ENCODE measurements at regions not wholly inside any gene's neighbourhood (a gene's known extent, or its start where the extent isn't known, plus 50 kb on each side); places are given as distances from the start of the nearest gene placed in this dataset.

DNA sequence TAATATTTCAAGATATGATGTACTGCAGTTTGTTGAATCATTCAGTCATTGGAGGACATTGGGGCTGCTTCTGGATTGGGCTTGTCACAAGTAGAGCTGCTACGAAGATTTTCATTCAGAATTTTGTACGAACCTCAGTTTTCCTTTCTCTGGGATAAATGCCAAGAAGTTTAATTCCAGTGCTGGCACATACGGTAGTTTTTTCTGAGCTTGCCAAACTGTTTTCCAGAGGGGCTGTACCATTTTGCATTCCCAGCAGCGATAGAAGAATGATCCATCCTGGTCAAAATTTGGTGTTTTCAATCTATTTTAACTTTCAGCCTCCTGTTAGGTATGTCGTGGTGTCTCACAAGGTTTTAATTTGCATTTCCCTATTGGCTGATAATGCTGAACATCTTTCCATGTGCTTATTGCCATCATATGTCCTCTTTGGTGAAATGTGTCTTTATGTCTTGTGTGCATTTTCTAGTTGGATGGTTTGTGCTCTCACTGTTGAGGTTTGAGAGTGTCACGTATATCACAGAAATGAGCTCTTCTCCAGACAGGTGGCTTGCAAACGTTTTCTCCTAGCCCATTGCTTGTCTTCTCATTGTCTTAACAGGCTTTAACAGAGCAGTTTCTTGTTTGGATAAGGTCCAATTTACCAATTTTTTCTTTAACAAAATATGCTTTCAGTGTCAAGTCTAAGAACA, 612.6 kb downstream of the GALR1 start:
- DNase-seq: no peak

DNA sequence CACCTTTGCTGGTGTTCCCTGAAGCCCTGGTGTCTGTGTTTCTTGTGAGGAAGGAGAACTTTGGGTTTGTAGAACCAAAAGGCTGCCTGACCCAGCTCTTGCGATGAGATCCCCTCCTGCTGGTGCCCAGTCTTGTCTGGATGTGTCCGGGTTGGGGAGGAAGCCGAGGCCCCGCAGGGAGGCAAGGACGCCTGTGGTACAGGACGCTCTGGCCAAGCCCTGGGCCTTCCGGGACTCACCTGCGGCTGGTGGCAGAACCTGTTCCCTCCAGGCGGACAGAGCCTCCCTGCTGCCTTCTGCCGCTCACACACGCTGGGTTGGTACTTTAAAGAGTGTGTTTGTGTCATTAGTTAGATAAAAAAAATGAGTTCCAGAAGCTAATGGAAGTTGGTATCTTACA, 616.2 kb downstream of the GALR1 start:
- no peak for DNase-seq

DNA sequence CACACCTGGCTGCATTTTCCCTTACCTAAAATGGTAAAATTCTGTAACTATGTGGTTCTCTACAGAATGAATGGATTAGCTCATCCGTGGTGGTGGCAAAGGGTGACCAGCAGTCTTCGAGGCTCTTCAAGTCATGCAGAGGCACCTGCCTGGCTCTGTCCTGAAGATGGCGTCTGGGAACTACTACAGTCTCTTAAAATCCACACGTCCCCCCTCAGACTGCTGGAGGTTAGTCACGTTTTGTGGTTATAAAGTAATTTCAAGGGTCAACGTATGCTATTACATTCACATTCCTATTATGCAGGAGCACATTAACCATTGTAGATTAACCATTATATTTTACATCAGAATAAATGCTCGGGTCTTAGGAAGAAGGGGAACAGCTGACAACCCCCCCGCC, 616.7 kb downstream of the GALR1 start:
- no peak for DNase-seq

DNA sequence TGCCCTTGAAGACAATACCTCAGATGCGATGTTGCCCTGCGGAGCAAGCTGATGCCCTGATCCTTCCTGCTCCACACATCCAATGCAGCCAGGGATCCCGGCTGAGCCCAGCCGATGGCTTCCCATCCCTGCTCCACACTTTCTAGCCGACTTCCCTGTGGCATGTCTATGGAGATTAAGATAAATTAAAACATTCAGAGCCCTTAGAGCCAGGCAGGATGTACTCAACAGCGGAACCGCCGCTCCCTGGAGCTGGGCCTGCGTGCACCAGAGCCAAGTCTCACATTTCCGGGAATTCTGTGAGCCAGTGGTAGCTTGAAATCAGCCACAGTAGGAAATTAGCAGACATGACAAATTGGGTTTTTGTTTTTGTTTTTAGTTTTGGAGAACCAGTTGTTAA, 620.6 kb downstream of the GALR1 start:
- DNase-seq: no peak

DNA sequence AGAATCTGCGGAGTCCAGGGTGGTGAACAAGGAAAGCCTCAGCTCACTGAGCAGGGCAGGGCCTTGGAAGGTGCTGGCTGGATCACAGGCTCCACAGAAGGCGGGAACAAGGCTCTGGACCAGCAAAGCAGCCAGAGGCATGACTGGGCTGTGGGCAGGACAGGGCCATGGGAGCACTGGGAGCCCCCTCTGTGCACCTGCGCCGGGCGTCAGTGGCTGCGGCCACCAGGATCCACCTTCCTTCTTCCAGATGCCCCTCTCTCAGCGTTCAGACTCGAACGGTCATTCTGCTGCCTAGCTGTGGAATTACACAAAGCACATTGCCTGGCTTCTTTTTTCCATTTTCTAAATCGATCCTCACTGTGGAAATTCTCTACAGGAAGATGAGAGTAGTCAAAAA, 621.2 kb downstream of the GALR1 start:
- no peak for DNase-seq

DNA sequence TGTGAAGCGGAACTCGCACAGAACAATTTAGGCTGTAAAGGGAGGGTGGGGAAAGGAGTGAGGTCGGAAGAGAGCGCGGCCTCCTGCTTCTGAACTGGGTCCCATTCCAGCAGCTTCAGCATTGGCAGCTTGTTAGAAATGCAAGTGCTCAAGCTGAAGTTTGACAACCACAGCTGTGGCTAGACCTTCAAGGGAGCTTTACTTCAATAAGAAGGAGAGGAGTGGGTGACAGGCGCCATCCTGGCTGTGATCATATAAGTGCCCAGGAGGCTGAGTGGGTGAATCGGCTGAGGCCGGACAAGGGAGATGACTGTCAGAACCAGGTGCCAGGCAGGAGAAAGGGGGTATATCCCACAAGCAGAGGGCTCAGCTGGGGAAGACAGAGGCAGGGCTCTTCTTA, 622.5 kb downstream of the GALR1 start:
- no peak for DNase-seq

DNA sequence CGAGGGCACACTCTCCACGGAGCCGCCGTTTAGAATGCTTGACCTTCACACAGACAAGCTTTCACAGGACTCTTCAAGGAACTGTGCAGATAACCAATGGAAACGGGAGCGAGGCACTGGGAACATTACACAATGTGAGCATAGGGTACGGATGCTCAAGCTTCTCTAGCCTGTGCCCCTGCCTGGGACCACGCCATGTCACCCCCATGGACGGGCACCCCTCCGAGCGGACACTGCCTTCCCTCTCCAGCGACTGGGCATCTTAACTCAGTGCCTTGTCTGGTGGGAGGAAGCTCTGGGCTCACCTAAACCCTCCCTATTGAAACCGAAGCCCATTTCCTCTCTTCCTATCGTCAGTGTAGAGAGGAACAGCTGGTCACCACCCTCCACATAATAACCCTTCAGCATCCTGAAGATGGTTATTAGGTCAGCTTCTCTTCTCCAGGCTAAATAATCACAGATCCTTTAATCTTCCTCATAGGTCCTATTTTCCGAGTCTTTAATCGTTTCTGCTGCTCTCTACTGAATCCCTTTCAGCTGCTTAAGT, 626.7 kb downstream of the GALR1 start:
- DNase-seq: no peak

DNA sequence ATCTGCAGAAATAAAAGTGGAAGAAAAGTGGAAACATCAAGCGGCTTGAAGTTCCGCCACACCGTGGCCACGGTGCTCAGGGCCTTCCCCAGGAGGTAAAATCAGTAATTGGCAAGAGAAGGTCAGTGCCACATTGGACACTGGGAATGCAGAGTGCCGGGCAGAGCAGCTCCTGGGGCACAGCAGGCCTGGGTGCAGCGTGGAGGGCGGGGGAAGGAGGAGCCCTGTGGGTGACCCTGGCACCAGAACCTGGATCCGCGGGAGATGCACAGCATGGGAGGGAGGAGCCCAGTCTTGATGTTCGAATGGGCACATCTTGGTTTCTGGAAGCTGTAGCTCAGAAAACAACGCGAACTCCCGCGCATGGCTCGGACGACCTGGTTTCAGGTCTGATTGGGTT, 630.2 kb downstream of the GALR1 start:
- no peak for DNase-seq

DNA sequence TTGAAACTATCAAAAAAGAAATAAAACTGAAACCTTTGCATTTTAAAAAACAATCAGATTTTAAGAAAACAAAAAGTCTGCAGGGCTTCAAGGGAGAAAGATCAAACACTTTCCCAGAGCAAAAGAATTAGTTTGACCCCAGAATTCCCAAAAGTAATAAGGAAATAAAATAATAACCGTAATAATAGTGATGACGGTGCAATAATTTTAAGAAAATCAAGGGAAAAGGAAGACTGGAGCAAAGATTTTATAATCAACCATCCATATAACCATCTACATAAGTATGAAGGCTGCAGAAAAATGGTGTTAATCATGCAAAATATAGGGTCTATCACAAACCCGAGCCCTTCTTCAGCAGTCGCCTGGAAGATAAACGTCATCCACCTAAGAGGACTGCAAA, 634.8 kb downstream of the GALR1 start:
- DNase-seq: no peak

DNA sequence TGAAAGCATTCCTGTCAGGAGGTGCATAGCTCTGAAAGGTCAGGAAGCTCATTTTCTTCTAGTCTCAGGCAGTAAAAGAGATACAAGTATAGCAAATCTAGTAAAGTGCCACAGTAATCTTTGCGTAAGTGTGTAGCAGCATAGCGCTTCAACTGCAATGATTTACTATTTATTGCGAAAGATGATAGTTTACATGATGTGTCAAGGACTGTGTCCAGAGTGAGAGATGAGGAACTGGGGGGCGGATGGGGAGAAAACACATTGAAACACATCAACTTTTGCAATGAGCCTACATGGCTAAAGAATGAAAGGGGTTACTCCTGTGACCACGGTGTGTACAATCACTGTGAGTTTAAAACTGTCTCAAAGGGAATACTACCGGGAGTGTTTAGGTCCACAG, 644.4 kb downstream of the GALR1 start:
- no peak for DNase-seq

DNA sequence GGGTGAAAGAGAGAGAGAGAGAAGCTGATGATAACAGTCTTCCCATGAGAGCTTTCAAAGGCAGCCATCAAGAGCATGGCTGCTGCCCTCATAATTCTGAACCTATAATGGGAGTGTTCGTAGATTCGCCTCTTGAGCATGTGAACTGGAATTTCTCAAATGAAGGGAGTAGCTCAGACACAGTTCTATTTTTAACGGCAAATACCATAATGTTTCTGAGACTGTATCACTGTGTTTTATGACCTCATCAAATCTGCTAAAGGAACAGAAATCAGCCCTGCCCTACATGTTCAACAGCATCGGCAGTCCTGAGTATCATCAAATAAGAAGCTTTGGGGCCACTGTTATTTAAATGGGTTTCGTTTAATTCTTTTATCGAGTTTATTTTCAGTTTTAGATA, 645.6 kb downstream of the GALR1 start:
- DNase-seq: no peak

DNA sequence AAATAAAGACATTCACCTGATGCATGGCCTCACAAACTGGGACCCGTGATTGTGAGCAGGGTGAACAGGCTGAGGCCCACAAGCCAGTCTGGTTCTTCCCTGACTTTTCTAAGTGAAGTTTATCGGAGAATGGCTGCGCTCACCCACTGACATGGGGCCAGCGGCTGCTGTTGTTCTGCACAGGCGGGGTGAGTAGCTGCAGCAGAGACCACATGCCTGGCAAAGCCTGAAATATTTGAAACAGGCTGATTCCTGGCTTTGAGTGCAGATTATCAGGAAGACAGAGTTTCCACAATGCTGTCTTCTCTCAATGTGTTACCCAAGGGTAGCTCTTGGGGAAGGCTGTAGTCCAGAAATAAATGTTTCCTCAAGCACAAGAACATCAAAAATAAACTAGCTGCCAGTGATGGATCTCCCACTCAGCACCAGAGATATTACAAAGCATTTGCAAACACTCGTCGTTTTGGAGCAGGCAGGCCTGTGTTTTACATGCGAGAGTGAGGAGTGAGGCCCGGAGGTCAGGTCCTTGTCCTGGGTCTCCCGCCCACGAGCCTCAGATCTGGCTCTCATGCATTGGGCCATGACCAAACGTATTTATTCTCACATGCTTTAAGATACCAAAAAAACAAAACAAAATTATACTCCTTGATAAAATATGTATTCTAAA, 647.1 kb downstream of the GALR1 start:
- no peak for DNase-seq

DNA sequence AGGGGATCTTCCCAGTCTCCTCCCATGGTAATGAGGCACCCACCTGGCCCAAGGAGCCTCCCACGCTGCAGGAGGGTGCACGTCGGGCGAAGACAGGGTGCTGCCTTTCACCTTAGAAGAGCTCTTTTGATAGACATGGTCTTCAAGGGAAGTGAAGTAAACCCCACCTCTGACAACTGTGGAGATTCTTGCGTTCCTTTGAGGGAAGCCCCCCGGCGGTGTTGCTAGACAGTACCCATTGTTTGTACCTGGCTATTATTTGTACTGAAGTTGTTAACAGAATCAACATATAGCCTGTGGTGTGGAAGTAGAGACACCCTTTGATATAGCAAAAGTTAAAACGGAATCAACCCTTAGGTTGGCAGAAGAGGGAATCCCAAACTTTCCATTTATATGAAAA, 648.0 kb downstream of the GALR1 start:
- no peak for DNase-seq

DNA sequence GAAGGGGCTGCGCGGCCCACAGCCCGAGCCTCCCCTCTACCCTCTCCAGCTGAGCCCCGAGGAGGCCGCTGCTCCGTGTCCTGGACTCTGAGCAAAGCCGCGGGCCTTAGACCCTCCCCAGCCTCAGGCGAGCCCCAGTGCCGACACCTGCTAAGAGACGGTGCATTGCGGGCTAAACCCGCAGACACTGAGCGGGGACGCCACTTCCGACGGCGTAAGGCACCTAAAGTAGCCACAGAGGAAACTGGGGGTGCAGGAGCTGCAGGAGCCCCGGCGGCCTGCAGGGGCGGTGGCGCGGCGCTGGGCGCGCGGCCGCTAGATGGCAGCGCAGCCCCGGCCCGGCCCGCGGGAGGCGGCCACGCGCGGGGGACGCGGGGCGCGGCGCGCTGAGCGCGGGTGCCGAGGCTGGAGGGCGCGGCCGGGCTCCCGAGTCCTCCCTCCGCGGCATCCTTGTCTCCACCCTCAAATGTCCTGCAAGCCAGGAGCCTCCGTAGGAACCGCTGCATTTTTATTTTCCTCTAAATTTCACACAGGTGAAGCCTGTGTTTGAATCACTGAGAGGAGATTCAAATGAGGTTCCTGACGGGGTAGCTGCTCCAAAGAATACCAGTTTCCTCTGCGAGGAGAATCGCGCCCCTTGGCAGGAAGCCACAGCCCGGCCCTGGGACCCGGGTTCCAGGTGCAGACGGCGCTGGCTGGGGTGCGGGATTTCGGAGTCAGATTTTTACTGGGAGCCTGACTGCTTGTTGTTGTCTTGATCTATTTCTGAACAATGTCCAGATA, 650.5 kb downstream of the GALR1 start:
- peak; percentile 67 for DNase-seq

DNA sequence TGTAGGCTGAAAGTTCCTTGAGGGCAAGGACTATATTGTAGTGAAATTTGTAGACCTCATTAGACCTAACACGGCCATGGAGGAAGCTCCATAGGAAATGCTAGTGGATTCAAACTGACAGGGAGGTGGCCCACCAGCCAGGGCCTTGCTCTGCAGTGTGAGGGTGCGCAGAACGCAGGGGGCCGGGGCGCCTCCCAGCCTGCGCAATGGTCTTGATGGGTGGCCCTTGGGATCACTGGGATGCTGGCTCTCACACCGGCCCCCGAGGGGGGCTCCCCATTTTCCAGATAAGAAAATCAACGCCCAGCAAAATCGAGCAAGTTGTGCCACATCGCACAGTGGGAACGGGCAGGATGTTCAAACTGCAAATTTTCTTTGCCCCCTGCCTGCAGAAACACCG, 655.4 kb downstream of the GALR1 start:
- no peak for DNase-seq

DNA sequence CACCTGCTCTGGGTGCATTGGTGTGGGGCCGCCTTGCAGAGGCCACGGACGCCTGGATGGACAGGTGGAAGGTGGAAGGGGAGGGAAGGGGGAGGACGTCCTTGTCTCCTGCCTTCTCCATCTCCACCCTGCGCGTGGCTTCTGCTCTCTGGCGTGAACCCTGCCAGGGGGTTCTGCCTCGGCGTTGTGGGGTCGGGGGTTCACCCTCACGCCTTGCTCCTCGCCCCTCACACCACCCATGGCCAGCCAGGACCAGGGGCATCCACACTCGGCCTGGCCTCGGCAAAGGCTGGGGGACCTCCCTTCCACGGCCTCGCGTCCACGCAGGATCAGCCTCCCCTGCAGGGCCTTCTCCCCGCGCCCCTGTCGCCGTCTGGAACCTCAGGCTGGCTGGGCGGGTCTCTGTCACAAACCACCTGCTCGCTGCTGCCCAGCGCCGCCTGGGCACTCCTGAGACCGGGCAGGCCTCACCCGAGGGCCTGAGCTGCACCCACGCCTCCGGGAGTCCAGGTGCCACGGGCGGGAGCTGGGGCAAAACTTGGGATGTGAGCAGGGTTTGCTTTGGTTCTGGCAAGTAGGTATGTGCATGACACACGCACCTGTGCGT, 655.9 kb downstream of the GALR1 start:
- DNase-seq: no peak

DNA sequence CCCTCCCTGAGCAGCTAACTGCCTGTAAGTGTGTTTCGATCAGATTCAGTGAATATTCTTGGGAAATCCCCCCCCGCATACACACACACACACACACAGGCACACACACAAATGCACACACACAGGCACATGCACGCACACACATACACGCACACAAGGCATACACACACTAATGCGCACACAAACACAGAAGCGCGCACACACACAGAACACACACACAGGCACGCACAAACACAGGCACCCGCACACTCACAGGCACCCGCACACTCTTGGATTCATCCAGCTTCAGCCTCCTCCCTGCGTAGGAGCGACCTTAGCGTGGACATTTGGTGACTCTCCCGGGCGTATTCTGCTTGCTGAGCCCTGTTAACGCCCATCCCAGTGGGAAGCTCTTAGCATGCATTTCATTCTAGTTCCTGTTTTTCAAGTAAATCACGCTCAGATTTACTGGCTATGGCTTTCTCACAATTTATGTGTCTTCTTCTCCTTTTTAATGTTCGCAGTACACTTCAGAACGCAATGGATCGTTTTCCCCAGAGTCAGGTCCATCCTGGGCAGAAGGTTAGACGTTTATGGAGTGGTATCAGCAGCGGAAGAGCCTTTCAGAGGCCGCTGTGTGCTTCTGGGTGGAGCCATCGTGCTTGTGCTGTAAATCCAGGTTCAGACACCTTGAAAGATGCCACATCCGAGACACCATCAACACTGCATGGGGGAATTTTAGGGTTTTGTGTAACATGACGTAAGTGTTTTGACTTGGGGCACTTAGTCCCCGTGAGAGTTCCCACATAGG, 656.6 kb downstream of the GALR1 start:
- DNase-seq: no peak

DNA sequence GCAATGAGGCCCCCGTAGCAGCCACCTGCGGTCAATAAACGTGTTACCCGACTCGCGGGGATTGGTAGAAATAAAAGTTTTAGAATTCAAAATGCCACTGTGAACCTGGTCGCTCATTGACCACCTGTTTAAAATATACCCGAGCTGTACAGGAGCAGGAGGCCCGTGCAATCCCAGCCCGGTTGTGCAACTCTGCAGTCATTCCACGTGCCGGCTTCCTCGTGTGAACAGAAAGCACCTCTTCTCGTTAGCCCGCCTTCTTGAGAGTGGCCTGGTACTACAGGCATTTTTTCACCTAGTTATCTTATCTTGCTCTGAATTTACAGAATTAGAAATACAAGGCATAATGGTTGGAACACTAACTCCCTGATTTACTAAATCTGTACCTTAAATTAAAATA, 660.7 kb downstream of the GALR1 start:
- DNase-seq: no peak

DNA sequence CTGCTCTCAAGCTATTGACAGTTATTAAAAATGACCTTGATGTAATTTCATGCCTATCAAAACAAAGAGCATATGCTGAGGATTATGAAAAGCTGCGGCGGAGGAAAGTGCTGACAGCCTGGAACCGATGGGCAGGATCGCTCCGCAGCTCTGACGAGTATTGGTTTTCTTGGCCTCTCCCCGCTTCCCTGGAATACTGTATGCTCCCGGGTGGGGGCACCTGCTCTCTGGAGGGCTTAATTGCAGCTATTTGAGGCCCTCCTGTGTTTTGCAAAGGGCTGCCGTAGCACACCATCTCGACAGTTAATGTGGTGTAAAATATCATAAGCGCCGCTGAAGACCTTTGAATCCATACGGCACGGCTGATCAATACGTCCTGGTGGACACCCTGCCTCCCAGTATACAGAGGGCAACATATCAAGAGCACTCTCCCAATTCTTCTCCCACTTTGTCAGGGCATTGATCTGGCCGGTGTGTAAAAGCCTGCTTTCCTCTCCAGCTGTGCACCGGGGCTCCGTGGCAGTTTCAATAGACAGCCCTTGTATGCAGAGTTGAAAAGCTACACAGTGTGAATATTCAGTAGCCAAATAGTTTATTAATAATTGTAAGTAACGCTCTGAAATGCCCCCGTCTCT, 662.4 kb downstream of the GALR1 start:
- no peak for DNase-seq

DNA sequence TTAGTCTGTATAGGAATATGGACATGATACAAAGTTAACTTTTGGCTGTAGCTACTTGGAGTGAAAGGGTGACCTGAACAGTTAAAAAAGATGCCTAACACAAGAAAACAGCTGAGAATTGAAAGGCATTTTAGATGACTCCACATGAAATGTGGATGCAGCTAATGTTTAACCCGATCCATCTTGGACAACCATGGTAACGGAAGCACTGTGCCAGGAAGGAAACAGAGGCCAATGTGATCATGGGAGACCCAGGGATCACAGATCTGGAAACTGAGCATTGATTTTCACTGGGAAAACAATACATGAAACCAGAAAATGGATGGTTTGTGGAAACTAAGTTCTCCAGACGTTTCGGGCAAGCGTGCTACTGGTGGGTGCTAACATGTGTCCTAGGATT, 669.1 kb downstream of the GALR1 start:
- DNase-seq: no peak

DNA sequence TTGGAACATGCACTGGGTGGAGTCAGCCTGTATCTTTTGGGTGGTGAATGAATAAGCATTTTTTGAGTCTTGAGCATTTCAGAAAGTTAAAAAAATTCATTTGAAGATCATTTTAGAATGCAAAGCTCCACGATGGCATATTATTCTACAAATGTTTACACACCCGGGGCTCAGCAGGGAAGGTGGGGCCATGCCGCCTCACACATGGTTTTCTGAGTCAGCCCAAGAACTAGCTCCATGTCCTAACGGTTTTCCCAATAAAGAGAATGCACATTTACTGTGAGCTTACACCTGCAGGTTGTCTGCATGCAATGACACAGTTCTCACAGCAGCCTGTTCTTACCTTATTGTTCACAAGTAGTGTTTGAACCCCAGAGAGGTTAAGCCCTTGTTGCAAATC, 670.3 kb downstream of the GALR1 start:
- no peak for DNase-seq

DNA sequence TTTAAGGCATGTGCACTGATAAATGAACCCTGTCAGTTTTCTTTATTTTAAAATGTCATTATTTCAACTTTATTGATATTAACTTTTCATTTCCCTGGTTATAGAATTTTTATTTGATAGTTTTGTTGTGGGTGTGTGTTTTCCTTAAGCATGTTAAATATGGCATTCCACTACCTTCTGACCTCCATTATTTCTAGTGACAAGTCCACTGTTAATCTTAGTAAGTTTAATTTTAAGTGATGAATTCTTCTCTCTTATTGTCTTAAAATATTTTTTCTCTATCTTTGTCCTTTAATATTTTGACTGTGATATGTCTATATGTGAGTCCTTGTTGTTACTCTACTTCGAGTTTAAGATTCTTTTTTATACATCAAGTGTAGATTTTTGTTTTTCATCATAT, 685.7 kb downstream of the GALR1 start:
- no peak for DNase-seq
